Thyroid gland (tissue), 4 donors: ENCODE measurements at regions not wholly inside any gene's neighbourhood (a gene's known extent, or its start where the extent isn't known, plus 50 kb on each side); places are given as distances from the start of the nearest gene placed in this dataset.

Source experiments
- POLR2A ChIP-seq, 2 donors: fragments of 450-650 bp; IDR thresholded peaks; one replicate each; pipeline ENCODE4 v1.6.1; 2017; ENCODE audit warnings: antibody characterized with exemption in 2 of 2, mild to moderate bottlenecking in 2 of 2, moderate library complexity in 1 of 2
- TF ChIP-seq, protein P1 (sequence below), 6 experiments: fragments of 200-600 bp in 3 of 6; fragments of 450-650 bp in 3 of 6; sonication (generic) in 3 of 6; IDR thresholded peaks; one replicate each; pipeline ENCODE4 v1.5.1; 2016 to 2019; ENCODE audit warnings: antibody characterized with exemption in 6 of 6, mild to moderate bottlenecking in 2 of 6, inconsistent platforms in 1 of 6, moderate library complexity in 1 of 6

DNA sequence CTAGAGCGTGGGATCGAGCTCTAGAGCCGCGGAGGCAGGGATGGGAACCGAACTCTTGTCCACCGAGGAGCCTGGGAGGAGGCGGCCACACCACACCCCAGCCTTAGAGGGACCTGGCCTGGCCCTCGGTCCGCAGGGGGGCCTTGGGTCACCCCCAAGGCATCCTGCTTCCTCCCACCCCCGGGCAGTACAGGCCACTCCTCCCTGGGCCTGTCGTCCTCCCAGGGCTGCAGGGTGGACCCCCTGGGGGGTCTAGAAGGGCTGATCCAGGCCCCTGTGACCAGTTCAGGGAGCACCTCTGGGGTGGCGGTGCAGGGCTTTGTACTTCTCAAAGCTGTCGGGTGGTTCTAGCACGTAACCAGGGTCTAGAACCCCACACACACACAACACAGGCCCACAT lies 79.1 kb upstream of the FBRSL1 start:
- TF ChIP-seq POLR2A (IDR thresholded peaks at IDR 0.05) = no peak
- TF ChIP-seq, protein P1, sequence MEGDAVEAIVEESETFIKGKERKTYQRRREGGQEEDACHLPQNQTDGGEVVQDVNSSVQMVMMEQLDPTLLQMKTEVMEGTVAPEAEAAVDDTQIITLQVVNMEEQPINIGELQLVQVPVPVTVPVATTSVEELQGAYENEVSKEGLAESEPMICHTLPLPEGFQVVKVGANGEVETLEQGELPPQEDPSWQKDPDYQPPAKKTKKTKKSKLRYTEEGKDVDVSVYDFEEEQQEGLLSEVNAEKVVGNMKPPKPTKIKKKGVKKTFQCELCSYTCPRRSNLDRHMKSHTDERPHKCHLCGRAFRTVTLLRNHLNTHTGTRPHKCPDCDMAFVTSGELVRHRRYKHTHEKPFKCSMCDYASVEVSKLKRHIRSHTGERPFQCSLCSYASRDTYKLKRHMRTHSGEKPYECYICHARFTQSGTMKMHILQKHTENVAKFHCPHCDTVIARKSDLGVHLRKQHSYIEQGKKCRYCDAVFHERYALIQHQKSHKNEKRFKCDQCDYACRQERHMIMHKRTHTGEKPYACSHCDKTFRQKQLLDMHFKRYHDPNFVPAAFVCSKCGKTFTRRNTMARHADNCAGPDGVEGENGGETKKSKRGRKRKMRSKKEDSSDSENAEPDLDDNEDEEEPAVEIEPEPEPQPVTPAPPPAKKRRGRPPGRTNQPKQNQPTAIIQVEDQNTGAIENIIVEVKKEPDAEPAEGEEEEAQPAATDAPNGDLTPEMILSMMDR (IDR thresholded peaks at IDR 0.05) = no peak
